CD8-positive, alpha-beta memory T cell (primary cell): ENCODE measurements at regions not wholly inside any gene's neighbourhood (a gene's known extent, or its start where the extent isn't known, plus 50 kb on each side); places are given as distances from the start of the nearest gene placed in this dataset.
"Not testable (repeated sequence)": the region's sequence is repeated elsewhere in the genome, so short reads cannot be mapped to it uniquely, and the experiment has no call there.

ENCODE experiments used
- CTCF ChIA-PET: fragments of 350-600 bp; sonication (Branson Sonifier 250); formaldehyde crosslinking; loops from one replicate; lab custom pipeline; 2021; ENCODE audit warnings: antibody characterized with exemption; lab: Charles Lee
- POLR2A ChIA-PET: fragments of 350-600 bp; sonication (Branson Sonifier 250); formaldehyde crosslinking; loops from one replicate; lab custom pipeline; 2021; ENCODE audit warnings: antibody characterized with exemption; lab: Charles Lee
- DNase-seq, 5 donors: peaks; one replicate each; pipeline versions ENCODE4 v3.0.0 to v3.0.0-alpha.2; 2020 to 2022; ENCODE audit warnings: mixed read lengths in 1 of 5
- H3K27ac ChIP-seq: one replicate; pipeline ENCODE4 v1.7.0; 2013; ENCODE audit warnings: low read depth, mild to moderate bottlenecking, low read length, moderate library complexity
- H3K27me3 ChIP-seq: 2 replicates; pipeline ENCODE4 v1.7.0; 2013; ENCODE audit warnings: low read length, mild to moderate bottlenecking; ENCODE audit not compliant: insufficient read depth, poor library complexity, severe bottlenecking
- H3K36me3 ChIP-seq: 2 replicates; pipeline ENCODE4 v1.7.0; 2013; ENCODE audit warnings: mild to moderate bottlenecking, low read length, moderate library complexity; ENCODE audit not compliant: insufficient read depth
- H3K4me1 ChIP-seq: 2 replicates; pipeline ENCODE4 v1.7.0; 2013; ENCODE audit warnings: mild to moderate bottlenecking, low read length, moderate library complexity; ENCODE audit not compliant: insufficient read depth
- H3K4me3 ChIP-seq: 2 replicates; pipeline ENCODE4 v1.7.0; 2013; ENCODE audit warnings: mild to moderate bottlenecking, low read length
- H3K9me3 ChIP-seq: 2 replicates; pipeline ENCODE4 v1.7.0; 2013; ENCODE audit warnings: mild to moderate bottlenecking, low read length
- H3K27ac Mint-ChIP-seq, 8 donors: one replicate each; pipeline ENCODE4 v1.8.0; 2020 to 2021; ENCODE audit warnings: mixed read lengths in 8 of 8, mild to moderate bottlenecking in 6 of 8, inconsistent platforms in 3 of 8, moderate library complexity in 3 of 8
- H3K27me3 Mint-ChIP-seq, 2 donors: one replicate each; pipeline ENCODE4 v1.8.0; 2020 to 2021; ENCODE audit warnings: mixed read lengths in 2 of 2, mild to moderate bottlenecking in 1 of 2, moderate library complexity in 1 of 2
- H3K36me3 Mint-ChIP-seq, 3 donors: one replicate each; pipeline ENCODE4 v1.8.0; 2020 to 2021; ENCODE audit warnings: mixed read lengths in 3 of 3, inconsistent platforms in 1 of 3, mild to moderate bottlenecking in 1 of 3
- H3K4me1 Mint-ChIP-seq, 3 donors: one replicate each; pipeline ENCODE4 v1.8.0; 2020 to 2021; ENCODE audit warnings: mixed read lengths in 3 of 3, inconsistent platforms in 1 of 3, mild to moderate bottlenecking in 1 of 3
- H3K4me3 Mint-ChIP-seq, 7 donors: one replicate each; pipeline ENCODE4 v1.8.0; 2020 to 2021; ENCODE audit warnings: mixed read lengths in 7 of 7, mild to moderate bottlenecking in 6 of 7, moderate library complexity in 4 of 7, inconsistent platforms in 2 of 7
- H3K9me3 Mint-ChIP-seq, 5 donors: one replicate each; pipeline ENCODE4 v1.8.0; 2020 to 2022; ENCODE audit warnings: mixed read lengths in 5 of 5, mild to moderate bottlenecking in 3 of 5, moderate library complexity in 2 of 5, inconsistent platforms in 1 of 5

DNA sequence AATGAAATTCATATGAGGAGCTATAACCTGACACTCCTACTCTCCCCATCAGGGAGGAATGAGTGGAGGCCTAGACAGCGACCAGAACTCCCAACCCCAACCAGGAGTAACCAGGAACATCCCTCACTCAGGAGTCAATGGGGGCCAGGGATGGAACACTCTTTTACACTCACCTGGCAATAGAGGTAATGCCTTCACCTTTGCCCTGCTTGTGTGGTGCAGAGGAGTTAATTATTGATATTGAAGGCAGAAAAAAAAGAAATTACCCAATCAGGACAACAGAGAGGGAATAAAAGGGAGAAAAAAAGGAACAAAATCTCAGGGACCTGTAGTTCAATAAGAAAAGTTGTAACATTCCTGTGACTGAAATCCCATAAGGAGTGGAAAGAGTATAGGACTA lies 141.5 kb downstream of the PPP4R3C start:
- H3K9me3 ChIP-seq, result no peaks in the 10 kb centered on the region
- Mint-ChIP-seq H3K9me3 (peaks cover 2 to 8% (median 5%) of the 10 kb centered on the region in 5 donors), H3K27ac (no peak overlapping the region), H3K27me3 (peaks cover 0 to 5% of the 10 kb centered on the region in 2 donors), H3K4me1 (no peaks in the 10 kb centered on the region), H3K36me3 (no peaks in the 10 kb centered on the region), H3K4me3 (no peak overlapping the region)
- no peak overlapping the region for H3K27ac ChIP-seq
- H3K4me3 ChIP-seq, result no peak overlapping the region
- H3K4me1 ChIP-seq, result no peaks in the 10 kb centered on the region
- ChIA-PET POLR2A (no interaction called here), CTCF (no interaction called here)
- no peaks in the 10 kb centered on the region for H3K36me3 ChIP-seq
- no peak for DNase-seq
- no peaks in the 10 kb centered on the region for H3K27me3 ChIP-seq

DNA sequence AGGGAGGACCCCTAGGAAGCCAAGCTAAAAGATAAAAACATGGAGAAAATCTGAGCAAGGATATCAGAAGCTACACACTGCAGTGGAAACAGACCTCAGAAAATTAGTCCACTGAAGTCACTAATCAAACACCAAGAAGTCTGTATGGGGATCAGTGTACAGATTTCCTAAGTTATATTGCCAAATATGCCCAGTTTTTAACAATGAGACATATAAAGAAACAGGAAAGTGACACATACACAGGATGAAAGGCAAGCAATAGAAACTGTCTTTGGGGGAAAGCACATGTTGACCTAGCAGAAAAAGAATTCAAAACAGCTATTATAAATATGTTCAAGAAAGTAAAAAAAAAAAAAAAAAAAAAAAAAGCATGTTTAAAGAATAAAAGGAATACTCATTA lies 153.7 kb downstream of the PPP4R3C start:
- H3K4me3 Mint-ChIP-seq, result no peak overlapping the region
- peaks cover 0 to 11% (median 4%) of the 10 kb centered on the region in 5 donors for H3K9me3 Mint-ChIP-seq
- no peaks in the 10 kb centered on the region for H3K4me1 Mint-ChIP-seq
- H3K27ac Mint-ChIP-seq, result no peak overlapping the region
- Histone ChIP-seq H3K4me1 (no peaks in the 10 kb centered on the region), H3K27me3 (no peaks in the 10 kb centered on the region), H3K27ac (no peak overlapping the region), H3K9me3 (no peaks in the 10 kb centered on the region), H3K4me3 (no peak overlapping the region), H3K36me3 (no peaks in the 10 kb centered on the region)
- no peaks in the 10 kb centered on the region for H3K36me3 Mint-ChIP-seq
- POLR2A ChIA-PET, result no interaction called here
- no peak for DNase-seq
- CTCF ChIA-PET, result no interaction called here
- H3K27me3 Mint-ChIP-seq, result peaks cover 0 to 2% of the 10 kb centered on the region in 2 donors

DNA sequence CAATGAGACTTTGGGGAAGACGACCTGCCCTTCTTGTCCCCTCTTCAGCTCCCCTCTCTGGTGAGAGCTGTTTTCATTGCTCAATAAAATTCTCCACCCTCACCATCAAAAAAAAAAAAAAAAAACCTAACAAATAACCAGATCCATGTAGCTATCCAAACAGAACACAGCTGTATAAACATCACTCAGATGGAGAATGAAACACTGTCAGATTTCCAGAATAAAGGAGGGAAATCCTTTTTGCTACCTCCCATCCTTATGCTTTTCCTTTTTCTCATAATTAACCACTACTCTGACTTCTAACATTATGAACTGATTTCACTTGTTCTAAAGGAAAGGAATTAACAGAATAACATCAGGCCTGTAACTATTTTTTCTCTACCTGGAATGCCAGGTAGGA lies 155.6 kb downstream of the PPP4R3C start:
- Histone ChIP-seq H3K36me3 (no peaks in the 10 kb centered on the region), H3K9me3 (no peaks in the 10 kb centered on the region), H3K27me3 (no peaks in the 10 kb centered on the region), H3K4me1 (no peaks in the 10 kb centered on the region), H3K27ac (no peak overlapping the region), H3K4me3 (no peak overlapping the region)
- ChIA-PET CTCF (no interaction called here), POLR2A (no interaction called here)
- Mint-ChIP-seq H3K9me3 (peaks cover 0 to 4% (median 3%) of the 10 kb centered on the region in 5 donors), H3K4me3 (no peak overlapping the region), H3K27ac (no peak overlapping the region), H3K4me1 (no peaks in the 10 kb centered on the region), H3K27me3 (no peaks in the 10 kb centered on the region), H3K36me3 (no peaks in the 10 kb centered on the region)
- no peak for DNase-seq

DNA sequence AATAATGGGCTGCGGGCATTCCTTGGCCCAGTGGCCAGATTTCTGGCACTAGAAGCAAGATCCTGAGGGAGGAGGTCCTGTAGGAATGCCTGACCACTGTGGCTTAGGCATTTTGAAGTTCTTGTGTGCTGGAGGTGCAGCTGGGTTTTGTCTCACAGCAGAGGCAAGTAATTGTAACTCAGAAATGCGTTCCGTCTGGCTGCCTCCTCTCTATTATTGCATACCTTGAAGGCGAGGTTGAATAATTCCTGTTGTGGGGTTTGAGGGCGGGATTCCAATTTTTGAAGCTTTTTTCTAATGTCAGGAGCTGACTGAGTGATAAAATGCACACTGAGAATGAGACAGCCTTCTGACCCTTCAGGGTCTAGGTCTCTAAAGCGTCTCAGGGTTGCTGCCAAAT lies 170.6 kb downstream of the PPP4R3C start:
- H3K36me3 Mint-ChIP-seq, H3K9me3 Mint-ChIP-seq, CTCF ChIA-PET, H3K9me3 ChIP-seq, POLR2A ChIA-PET, H3K36me3 ChIP-seq, H3K4me3 ChIP-seq, H3K27me3 Mint-ChIP-seq, H3K27ac ChIP-seq, DNase-seq, H3K4me1 Mint-ChIP-seq, H3K27me3 ChIP-seq, H3K4me3 Mint-ChIP-seq, H3K27ac Mint-ChIP-seq, H3K4me1 ChIP-seq: not testable (repeated sequence)

DNA sequence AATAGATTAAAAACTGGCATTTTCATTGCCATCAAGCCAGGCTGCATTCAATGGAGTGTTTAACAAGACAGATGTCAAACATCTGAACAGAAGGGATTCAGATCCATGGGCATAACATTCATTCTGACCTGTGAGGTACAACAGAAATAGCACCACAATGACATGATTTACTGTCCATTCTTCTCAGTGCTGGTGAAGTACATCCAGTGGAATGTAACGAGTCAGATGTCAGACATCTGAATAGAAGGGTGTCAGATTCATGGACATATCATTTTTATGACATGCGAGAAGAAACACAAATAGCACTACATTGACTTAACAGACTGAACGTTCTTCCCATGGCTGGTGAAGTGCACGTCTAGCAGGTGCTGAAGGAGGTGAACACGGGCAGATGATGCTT lies 186.4 kb downstream of the PPP4R3C start:
- Histone ChIP-seq H3K27me3 (no peaks in the 10 kb centered on the region), H3K9me3 (no peaks in the 10 kb centered on the region), H3K4me1 (no peaks in the 10 kb centered on the region), H3K36me3 (no peaks in the 10 kb centered on the region), H3K4me3 (no peak overlapping the region), H3K27ac (no peak overlapping the region)
- ChIA-PET CTCF (no interaction called here), POLR2A (no interaction called here)
- H3K36me3 Mint-ChIP-seq, result peaks cover 0 to 1% (median 0%) of the 10 kb centered on the region in 3 donors
- no peak overlapping the region for H3K27ac Mint-ChIP-seq
- H3K4me1 Mint-ChIP-seq, result no peaks in the 10 kb centered on the region
- DNase-seq, result no peak
- H3K4me3 Mint-ChIP-seq, result no peak overlapping the region
- H3K9me3 Mint-ChIP-seq, result peaks cover 0 to 9% (median 3%) of the 10 kb centered on the region in 5 donors
- no peaks in the 10 kb centered on the region for H3K27me3 Mint-ChIP-seq

DNA sequence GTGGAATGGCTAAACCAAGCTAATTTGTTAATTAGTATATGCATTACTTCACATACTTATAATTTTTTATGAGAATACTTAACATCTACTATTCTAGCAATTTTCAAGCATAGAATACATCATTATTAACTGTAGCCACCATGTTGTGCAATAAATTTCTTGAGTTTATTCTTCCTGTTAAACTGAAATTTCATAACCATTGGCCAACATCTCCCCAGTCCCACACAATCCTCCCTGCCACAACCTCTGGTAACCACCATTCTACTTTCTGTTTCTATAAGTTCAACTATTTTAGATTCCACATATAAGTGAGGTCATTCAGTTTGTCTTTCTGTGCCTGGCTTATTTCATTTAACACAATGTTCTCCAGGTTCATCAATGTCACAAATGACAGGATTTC lies 208.5 kb downstream of the PPP4R3C start:
- ChIA-PET POLR2A (no interaction called here), CTCF (no interaction called here)
- no peak for DNase-seq
- H3K9me3 Mint-ChIP-seq, result peaks cover 0 to 8% (median 3%) of the 10 kb centered on the region in 5 donors
- no peak overlapping the region for H3K27ac ChIP-seq
- no peaks in the 10 kb centered on the region for H3K27me3 ChIP-seq
- no peak overlapping the region for H3K4me3 ChIP-seq
- no peaks in the 10 kb centered on the region for H3K36me3 ChIP-seq
- H3K9me3 ChIP-seq, result no peaks in the 10 kb centered on the region
- H3K27me3 Mint-ChIP-seq, result no peaks in the 10 kb centered on the region
- no peaks in the 10 kb centered on the region for H3K36me3 Mint-ChIP-seq
- no peaks in the 10 kb centered on the region for H3K4me1 Mint-ChIP-seq
- H3K4me1 ChIP-seq, result no peaks in the 10 kb centered on the region
- H3K4me3 Mint-ChIP-seq, result no peak overlapping the region
- no peak overlapping the region for H3K27ac Mint-ChIP-seq

DNA sequence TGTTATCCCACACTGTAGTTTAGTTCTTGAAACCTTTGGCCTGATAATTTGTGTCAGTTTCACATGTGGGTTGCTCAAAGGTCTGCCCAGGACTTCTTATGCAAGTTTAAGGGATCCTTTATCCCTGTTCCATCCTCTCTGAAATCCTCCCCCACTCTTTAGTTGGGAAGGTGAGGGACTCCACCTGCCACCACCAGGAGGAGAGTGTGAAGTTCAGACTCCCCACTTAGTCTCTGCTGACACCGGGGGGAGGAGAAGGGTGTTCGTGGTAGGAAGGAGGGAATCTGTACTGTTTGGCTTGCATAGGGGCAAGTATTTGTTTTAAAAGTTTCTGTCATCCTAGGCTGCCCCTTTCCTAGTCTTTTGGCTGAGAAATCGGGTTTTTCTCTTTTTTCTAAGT lies 211.8 kb downstream of the PPP4R3C start:
- ChIA-PET POLR2A (no interaction called here), CTCF (no interaction called here)

DNA sequence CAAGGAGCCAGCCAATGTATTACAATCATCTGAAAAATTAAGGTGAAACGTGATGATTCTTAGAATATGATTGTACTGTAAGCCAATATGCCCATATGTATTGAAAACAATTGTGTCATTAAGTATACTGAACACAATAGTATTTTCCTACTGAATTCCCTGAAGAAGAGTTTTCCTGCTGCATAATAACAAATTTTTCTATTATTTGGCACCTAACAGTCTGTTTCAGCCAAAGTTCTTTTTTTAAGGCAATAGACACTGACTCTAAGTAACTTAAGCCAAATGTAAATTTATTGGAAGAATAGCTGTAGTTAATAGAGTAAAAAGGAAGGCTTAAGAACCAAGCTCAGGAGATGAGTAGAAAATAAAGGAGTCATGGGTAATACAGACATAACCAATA lies 220.6 kb downstream of the PPP4R3C start:
- DNase-seq, result no peak
- Mint-ChIP-seq H3K27me3 (no peaks in the 10 kb centered on the region), H3K4me1 (no peaks in the 10 kb centered on the region), H3K27ac (no peak overlapping the region), H3K4me3 (no peak overlapping the region), H3K36me3 (no peaks in the 10 kb centered on the region), H3K9me3 (peaks cover 3 to 18% (median 10%) of the 10 kb centered on the region in 5 donors)
- ChIA-PET CTCF (no interaction called here), POLR2A (no interaction called here)
- no peak overlapping the region for H3K27ac ChIP-seq
- no peak overlapping the region for H3K4me3 ChIP-seq
- H3K36me3 ChIP-seq, result no peaks in the 10 kb centered on the region
- no peaks in the 10 kb centered on the region for H3K9me3 ChIP-seq
- no peaks in the 10 kb centered on the region for H3K4me1 ChIP-seq
- H3K27me3 ChIP-seq, result no peaks in the 10 kb centered on the region

More for the DNA sequence above, 211.8 kb downstream of the PPP4R3C start:
- no peaks in the 10 kb centered on the region for H3K36me3 ChIP-seq
- no peaks in the 10 kb centered on the region for H3K36me3 Mint-ChIP-seq
- H3K4me1 Mint-ChIP-seq, result no peaks in the 10 kb centered on the region
- H3K4me3 ChIP-seq, result no peak overlapping the region
- no peaks in the 10 kb centered on the region for H3K9me3 ChIP-seq
- H3K4me1 ChIP-seq, result no peaks in the 10 kb centered on the region
- no peak for DNase-seq
- H3K4me3 Mint-ChIP-seq, result no peak overlapping the region
- H3K9me3 Mint-ChIP-seq, result peaks cover 0 to 8% (median 3%) of the 10 kb centered on the region in 5 donors
- H3K27ac Mint-ChIP-seq, result no peak overlapping the region
- H3K27ac ChIP-seq, result no peak overlapping the region
- no peaks in the 10 kb centered on the region for H3K27me3 ChIP-seq
- no peaks in the 10 kb centered on the region for H3K27me3 Mint-ChIP-seq

DNA sequence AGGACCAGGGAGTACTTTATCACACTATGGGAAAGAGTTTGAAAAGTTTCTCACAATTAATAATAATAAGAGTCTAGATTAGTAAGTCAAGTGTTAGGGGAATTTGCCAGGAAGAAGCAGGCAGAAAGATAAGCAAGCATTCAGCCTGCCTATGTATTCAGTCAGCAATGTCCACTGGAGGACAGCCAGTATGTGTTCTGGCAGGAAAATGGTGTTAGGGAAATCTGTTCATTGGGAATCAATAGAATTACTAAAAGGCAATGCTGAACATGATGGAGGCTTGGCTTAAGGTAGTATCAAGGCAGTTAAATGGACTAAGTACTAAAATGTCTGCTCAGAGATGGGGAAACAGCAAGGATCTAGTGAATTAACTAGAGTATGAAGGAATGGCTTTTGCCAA lies 221.2 kb downstream of the PPP4R3C start:
- Histone ChIP-seq H3K36me3 (no peaks in the 10 kb centered on the region), H3K9me3 (no peaks in the 10 kb centered on the region), H3K27me3 (no peaks in the 10 kb centered on the region), H3K4me1 (no peaks in the 10 kb centered on the region), H3K4me3 (no peak overlapping the region), H3K27ac (no peak overlapping the region)
- H3K36me3 Mint-ChIP-seq, result no peaks in the 10 kb centered on the region
- no peak overlapping the region for H3K4me3 Mint-ChIP-seq
- H3K27ac Mint-ChIP-seq, result no peak overlapping the region
- H3K9me3 Mint-ChIP-seq, result peaks cover 3 to 18% (median 10%) of the 10 kb centered on the region in 5 donors
- H3K4me1 Mint-ChIP-seq, result no peaks in the 10 kb centered on the region
- no peaks in the 10 kb centered on the region for H3K27me3 Mint-ChIP-seq
- DNase-seq, result no peak
- ChIA-PET CTCF (no interaction called here), POLR2A (no interaction called here)
